ENCODE measurements at regions not wholly inside any gene's neighbourhood (a gene's known extent, or its start where the extent isn't known, plus 50 kb on each side); places are given as distances from the start of the nearest gene placed in this dataset.

- TF ChIP-seq PHF21A (IDR thresholded peaks at IDR 0.05; ENCODE audit: borderline replicate concordance, low read depth) (peak; percentile 38; the same call in 1 of the 2 replicates), ELF4 (CRISPR knock-in tag; IDR thresholded peaks at IDR 0.05) (no peak), HNRNPLL (IDR thresholded peaks at IDR 0.05; ENCODE audit: low read depth, low read length, poor library complexity, severe bottlenecking) (no peak), CXXC5 (CRISPR knock-in tag; IDR thresholded peaks at IDR 0.05) (no peak), STAT5B (CRISPR knock-in tag; IDR thresholded peaks at IDR 0.05) (no peak), SMARCE1 (IDR thresholded peaks at IDR 0.05) (no peak), MGA (IDR thresholded peaks at IDR 0.05) (peak; percentile 19; the same call in 1 of the 2 replicates), MCM3 (IDR thresholded peaks at IDR 0.05) (no peak), HMGN3 (IDR thresholded peaks at IDR 0.05; ENCODE audit: borderline replicate concordance, extremely low read depth, insufficient read length, low read depth, low read length) (peak; percentile 25), ZNF133 (CRISPR knock-in tag; IDR thresholded peaks at IDR 0.05) (no peak), MIER1 (IDR thresholded peaks at IDR 0.05; ENCODE audit: low read depth) (no peak), RBFOX2 (IDR thresholded peaks at IDR 0.05; ENCODE audit: low read depth, low read length) (0 out of 2 replicates have a peak, but pooled peaks have one; percentile 34), SNAPC5 (CRISPR knock-in tag; IDR thresholded peaks at IDR 0.05) (no peak), ELF1 (tag; IDR thresholded peaks at IDR 0.05) (no peak), MEF2A (IDR thresholded peaks at IDR 0.05; ENCODE audit: control insufficient read depth, low read depth, low read length) (no peak)
Measured at GRCh38 chr14:70254476-70254961, 65.8 kb upstream of the SLC8A3 start (continued).

Measured in K562 (cell line).